ENCODE measurements at regions not wholly inside any gene's neighbourhood (a gene's known extent, or its start where the extent isn't known, plus 50 kb on each side); places are given as distances from the start of the nearest gene placed in this dataset.

DNA sequence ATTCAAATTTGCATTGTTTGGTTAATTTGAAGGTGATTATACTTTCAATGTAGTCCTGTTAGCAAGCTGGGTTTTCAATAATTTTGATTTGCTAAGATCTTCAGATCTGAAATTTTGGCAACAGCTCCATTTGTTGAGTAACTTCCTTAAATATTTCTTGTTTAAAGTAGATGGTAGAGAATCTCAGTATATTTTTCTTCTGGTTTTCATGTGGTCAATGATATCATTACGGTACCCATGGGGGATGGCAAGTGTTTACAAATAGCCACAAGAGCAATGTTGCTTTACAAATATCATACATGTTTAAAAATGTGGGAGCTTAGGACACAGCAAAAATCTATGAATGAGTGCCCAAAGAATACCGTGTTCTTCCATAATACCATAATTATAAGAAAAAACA, 175.9 kb downstream of the IFI44 start:
- Mint-ChIP-seq H3K4me1 (peaks cover 4% of the 10 kb centered on the region in 2 experiments), H3K27ac (no peak overlapping the region), H3K4me3 (no peak overlapping the region), H3K27me3 (ENCODE audit: low read depth) (no peaks in the 10 kb centered on the region), H3K9me3 (no peaks in the 10 kb centered on the region; a peak in 1 of 5 replicates), H3K36me3 (ENCODE audit: insufficient read depth in 1 of 3, low read depth in 3 of 3) (no peaks in the 10 kb centered on the region)
- no peak overlapping the region for H4K91ac ChIP-seq (ENCODE audit: insufficient read length, low read depth, low read length)
- H3K56ac ChIP-seq (ENCODE audit: insufficient read length, low read depth, low read length) = no peak overlapping the region
- H3K27me3 ChIP-seq (ENCODE audit: insufficient read depth, low read length) = no peaks in the 10 kb centered on the region
- no peaks in the 10 kb centered on the region for H4K20me1 ChIP-seq (ENCODE audit: control insufficient read depth, insufficient read depth, insufficient read length)
- no peaks in the 10 kb centered on the region for H3K79me2 ChIP-seq (ENCODE audit: insufficient read depth, low read length)
- no peak overlapping the region for H2BK15ac ChIP-seq (ENCODE audit: low read depth, low read length)
- H3K9me3 ChIP-seq (ENCODE audit: control insufficient read depth, low read depth, low read length) = no peaks in the 10 kb centered on the region
- H3K4me2 ChIP-seq (ENCODE audit: insufficient read depth, insufficient read length, low read length) = no peak overlapping the region
- no peak overlapping the region for H4K8ac ChIP-seq (replicated peaks; ENCODE audit: insufficient read length, low read depth, low read length)
- no peak overlapping the region for H4K5ac ChIP-seq (ENCODE audit: insufficient read length, low read depth, low read length)
- H3T11ph ChIP-seq (ENCODE audit: low read length) = no peak overlapping the region
- H2BK120ac ChIP-seq (ENCODE audit: low read depth, low read length, poor library complexity, severe bottlenecking) = no peak overlapping the region
- no peak overlapping the region for H2AK5ac ChIP-seq (ENCODE audit: insufficient read length, low read length)
- H3K18ac ChIP-seq (ENCODE audit: insufficient read length, low read depth, low read length) = no peak overlapping the region
- H2AFZ ChIP-seq (ENCODE audit: low read length) = no peak overlapping the region
- no peak overlapping the region for H2BK12ac ChIP-seq (ENCODE audit: insufficient read length, low read depth, low read length)
- H2BK20ac ChIP-seq (ENCODE audit: low read depth, low read length, poor library complexity, severe bottlenecking) = no peak overlapping the region
- no peak overlapping the region for H3K27ac ChIP-seq (ENCODE audit: insufficient read length, low read depth, low read length)
- no peak overlapping the region for H3K9ac ChIP-seq (ENCODE audit: extremely low read depth, insufficient read length, low read length)
- WGBS (ENCODE audit: extremely low coverage, insufficient read length, low lambda C conversion rate) = no CpG with 5 or more reads among the region's 2 CpGs
- no peak for DNase-seq
- H3K4ac ChIP-seq (ENCODE audit: low read depth, low read length) = no peak overlapping the region
- no peaks in the 10 kb centered on the region for H3K4me1 ChIP-seq (ENCODE audit: insufficient read depth, low read length)
- H3K79me1 ChIP-seq (ENCODE audit: insufficient read depth, low read depth, low read length, poor library complexity, severe bottlenecking) = no peaks in the 10 kb centered on the region
- no peak overlapping the region for H3K14ac ChIP-seq (ENCODE audit: insufficient read depth, low read length)
- no peaks in the 10 kb centered on the region for H3K23me2 ChIP-seq (ENCODE audit: insufficient read length, low read depth, low read length, poor library complexity, severe bottlenecking)
- TF ChIP-seq CTCF (conservative IDR thresholded peaks at IDR 0.05) = no peak
- H3K23ac ChIP-seq (ENCODE audit: insufficient read length, low read depth, low read length) = no peak overlapping the region
- no peak overlapping the region for H2BK5ac ChIP-seq (ENCODE audit: insufficient read length, low read length)

Measured in H9 (cell line).